GM12878 (cell line): ENCODE measurements at regions not wholly inside any gene's neighbourhood (a gene's known extent, or its start where the extent isn't known, plus 50 kb on each side); places are given as distances from the start of the nearest gene placed in this dataset.

Source experiments
- ATAC-seq: fragments of 200-7000 bp; cut with Tn5 transposase; 3 replicates; pipeline ENCODE4 v1.9.1; 2020; ENCODE audit warnings: mild to moderate bottlenecking, moderate library complexity
- BruUV-seq: library from RNA; stranded (reverse); fragments of 400-500 nt; replicated peaks from 2 replicates; lab custom pipeline; 2021; lab: Mats Ljungman, UMichigan
- CTCF ChIA-PET: fragments of 300-600 bp; sonication (Branson Sonifier 250); formaldehyde crosslinking; extraction: SDS; loops from one replicate; lab custom pipeline; 2021; ENCODE audit warnings: inconsistent platforms; lab: Yijun Ruan, JAX
- POLR2A ChIA-PET: fragments of 350-600 bp; formaldehyde crosslinking; extraction: SDS; loops from one replicate; lab custom pipeline; 2021; ENCODE audit warnings: inconsistent platforms; lab: Charles Lee
- RAD21 ChIA-PET: fragments of 300-600 bp; sonication (Branson Sonifier 250); formaldehyde crosslinking; loops from one replicate; lab custom pipeline; 2023; ENCODE audit warnings: antibody characterized with exemption; ENCODE audit not compliant: unreplicated experiment; lab: Charles Lee
- SMC1A ChIA-PET: fragments of 300-600 bp; sonication (Branson Sonifier 250); formaldehyde crosslinking; loops from one replicate; lab custom pipeline; 2023; ENCODE audit not compliant: unreplicated experiment, uncharacterized antibody; lab: Charles Lee
- DNase-seq: peaks from one replicate; pipeline ENCODE4 v3.0.0-alpha.2; 2011; ENCODE audit warnings: low read depth, low spot score
- FAIRE-seq: peaks from 3 replicates; lab custom pipeline; 2011; peaks lifted over from hg19 to GRCh38; lab: Jason Lieb, UNC
- H2AFZ ChIP-seq: 2 replicates; pipeline ENCODE4 v1.6.0; 2011; ENCODE audit warnings: low read depth, low read length, control low read depth; ENCODE audit not compliant: control insufficient read depth
- H3K27ac ChIP-seq: 2 replicates; pipeline ENCODE4 v1.5.1; 2011; ENCODE audit warnings: control low read depth; ENCODE audit not compliant: control insufficient read depth, insufficient read depth
- H3K27me3 ChIP-seq, 2 experiments: replicated peaks in 1 of 2; 2 replicates each; pipeline versions ENCODE4 v1.6.0 to v1.6.1; 2011; ENCODE audit warnings: low read length in 1 of 2; ENCODE audit not compliant: control insufficient read depth in 2 of 2, insufficient read depth in 2 of 2
- H3K36me3 ChIP-seq, 2 experiments: 2 replicates each; pipeline ENCODE4 v1.5.1; 2011; ENCODE audit warnings: low read length in 1 of 2; ENCODE audit not compliant: control insufficient read depth in 2 of 2, insufficient read depth in 2 of 2
- H3K4me1 ChIP-seq: 2 replicates; pipeline ENCODE4 v1.6.1; 2011; ENCODE audit warnings: mild to moderate bottlenecking, low read length, moderate library complexity, mixed read lengths; ENCODE audit not compliant: control insufficient read depth, insufficient read depth
- H3K4me2 ChIP-seq: 2 replicates; pipeline ENCODE4 v1.6.0; 2011; ENCODE audit warnings: control low read depth; ENCODE audit not compliant: control insufficient read depth, insufficient read depth
- H3K4me3 ChIP-seq: fragments of 200-600 bp; sonication (generic); 2 replicates; pipeline ENCODE4 v1.5.1; 2016
- H3K79me2 ChIP-seq: 2 replicates; pipeline ENCODE4 v1.6.0; 2011; ENCODE audit warnings: low read length; ENCODE audit not compliant: control insufficient read depth, insufficient read depth
- H3K9ac ChIP-seq: 2 replicates; pipeline ENCODE4 v1.8.0; 2011; ENCODE audit warnings: low read length, control low read depth, mixed read lengths; ENCODE audit not compliant: control insufficient read depth, insufficient read depth
- H3K9me3 ChIP-seq: replicated peaks from 3 replicates; pipeline ENCODE4 v1.5.1; 2011; ENCODE audit warnings: mild to moderate bottlenecking, low read length; ENCODE audit not compliant: control insufficient read depth, insufficient read depth
- H4K20me1 ChIP-seq: 2 replicates; pipeline ENCODE4 v1.6.0; 2011; ENCODE audit not compliant: control insufficient read depth, insufficient read depth
- BRCA1 ChIP-seq: IDR thresholded peaks from 2 replicates; pipeline ENCODE4 v1.6.1; 2011; ENCODE audit warnings: low read depth, low read length, improper control_type of control experiment
- CTCF ChIP-seq, 3 experiments: IDR thresholded peaks in 2 of 3; conservative IDR thresholded peaks in 1 of 3; 2 replicates each; pipeline ENCODE4 v1.5.1; 2011; ENCODE audit warnings: low read depth in 3 of 3, low read length in 3 of 3, mild to moderate bottlenecking in 3 of 3, control low read depth in 2 of 3, moderate library complexity in 2 of 3, inconsistent platforms in 1 of 3, mixed read lengths in 1 of 3; ENCODE audit not compliant: control insufficient read depth in 2 of 3, insufficient read depth in 1 of 3; ENCODE audit errors: extremely low read depth in 1 of 3
- EZH2 ChIP-seq: IDR thresholded peaks from 2 replicates; pipeline ENCODE4 v1.6.1; 2012; ENCODE audit warnings: low read depth, mild to moderate bottlenecking, control low read depth, inconsistent platforms, low read length, borderline replicate concordance; ENCODE audit not compliant: control insufficient read depth
- FOXK2 ChIP-seq: fragments of 450-650 bp; IDR thresholded peaks from 2 replicates; pipeline ENCODE4 v1.6.1; 2017; ENCODE audit warnings: mild to moderate bottlenecking, moderate library complexity
- IKZF2 ChIP-seq, 2 experiments: fragments of 450-650 bp; IDR thresholded peaks; 2 replicates each; pipeline ENCODE4 v1.6.1; 2017; ENCODE audit warnings: mild to moderate bottlenecking in 2 of 2, moderate library complexity in 2 of 2
- JUNB ChIP-seq: IDR thresholded peaks from 2 replicates; pipeline ENCODE4 v1.6.1; 2016; ENCODE audit warnings: antibody characterized with exemption, mild to moderate bottlenecking
- MEF2A ChIP-seq: IDR thresholded peaks from 2 replicates; pipeline ENCODE4 v1.6.1; 2011; ENCODE audit warnings: low read depth, mild to moderate bottlenecking, low read length, moderate library complexity; ENCODE audit not compliant: insufficient read depth
- RELA ChIP-seq: fragments of 450-650 bp; IDR thresholded peaks from 2 replicates; pipeline ENCODE4 v1.8.0; 2014; ENCODE audit warnings: borderline replicate concordance; ENCODE audit not compliant: partially characterized antibody
- RFX5 ChIP-seq: IDR thresholded peaks from 2 replicates; pipeline ENCODE4 v1.6.1; 2011; ENCODE audit warnings: low read depth, low read length, improper control_type of control experiment
- RUNX3 ChIP-seq: IDR thresholded peaks from 2 replicates; pipeline ENCODE4 v1.6.1; 2012; ENCODE audit warnings: low read length, inconsistent platforms
- WGBS: methylation state at CpG from one replicate; pipeline ENCODE4 v1.1.6; 2016; ENCODE audit warnings: low lambda C conversion rate; ENCODE audit not compliant: insufficient replicate concordance, insufficient coverage; ENCODE audit errors: missing lambda C conversion rate; 5-methylcytosine and 5-hydroxymethylcytosine counted together
- in situ Hi-C: fragments of 300-500 bp; cut with MboI; formaldehyde crosslinking; loops from 9 replicates; pipeline ENCODE4 v1.14.3; 2018; ENCODE audit warnings: mixed read lengths
- intact Hi-C: fragments of 100-400 bp; cut with micrococcal nuclease; formaldehyde crosslinking; loops from one replicate; pipeline ENCODE4 v1.14.2; 2022; ENCODE audit not compliant: unreplicated experiment

- in situ Hi-C loops (no loop called here), intact Hi-C loops (no loop called here)
- H3K36me3 ChIP-seq = no peaks in the 10 kb centered on the region
- no peak for FAIRE-seq
- BruUV-seq = no TSS peak
- 1% methylated on average over 3 of the region's 3 CpGs for WGBS
- H3K27me3 ChIP-seq = no peaks in the 10 kb centered on the region
- no peaks in the 10 kb centered on the region for H3K9me3 ChIP-seq
- RAD21 ChIA-PET = no interaction called here
- no peak for DNase-seq
- no peak for ATAC-seq
- no peak overlapping the region for H2AFZ ChIP-seq
- H3K79me2 ChIP-seq = no peaks in the 10 kb centered on the region
- no peak overlapping the region for H3K27ac ChIP-seq
- H3K4me3 ChIP-seq = no peak overlapping the region
- CTCF ChIA-PET = no interaction called here
- POLR2A ChIA-PET = no interaction called here
- no peak overlapping the region for H3K9ac ChIP-seq
- H3K4me2 ChIP-seq = no peak overlapping the region
- TF ChIP-seq CTCF (IDR thresholded peaks at IDR 0.05 in 2 of 3, conservative IDR thresholded peaks at IDR 0.05 in 1 of 3; ENCODE audit: control insufficient read depth in 2 of 3, extremely low read depth in 1 of 3, insufficient read depth in 1 of 3, low read depth in 3 of 3, low read length in 3 of 3) (no peak), BRCA1 (no peak), IKZF2 (IDR thresholded peaks at IDR 0.05) (no peak), FOXK2 (no peak), RELA (no peak)
- TF ChIP-seq, all 136 proteins: peak for 0
- Histone ChIP-seq H4K20me1 (no peaks in the 10 kb centered on the region), H3K4me1 (no peaks in the 10 kb centered on the region)
- SMC1A ChIA-PET = no interaction called here
Measured at GRCh38 chr5:4422247-4422646, 717.9 kb upstream of the ADAMTS16 start.

- CTCF ChIA-PET = no interaction called here
- BruUV-seq = no TSS peak
- H3K27me3 ChIP-seq = no peaks in the 10 kb centered on the region
Measured at GRCh38 chr5:4424895-4425294, 715.2 kb upstream of the ADAMTS16 start.

More at GRCh38 chr5:4424895-4425294, 715.2 kb upstream of the ADAMTS16 start:
- Histone ChIP-seq H3K4me1 (no peaks in the 10 kb centered on the region), H3K27ac (no peak overlapping the region), H3K36me3 (no peaks in the 10 kb centered on the region), H4K20me1 (no peaks in the 10 kb centered on the region), H3K4me2 (no peak overlapping the region), H2AFZ (no peak overlapping the region), H3K4me3 (no peak overlapping the region), H3K9me3 (no peaks in the 10 kb centered on the region), H3K79me2 (no peaks in the 10 kb centered on the region), H3K9ac (no peak overlapping the region)
- intact Hi-C loops (no loop called here), in situ Hi-C loops (no loop called here)
- SMC1A ChIA-PET = no interaction called here
- no peak for TF ChIP-seq EZH2
- no peak for TF ChIP-seq FOXK2
- TF ChIP-seq JUNB = no peak
- no peak for TF ChIP-seq RUNX3
- no peak for TF ChIP-seq MEF2A
- TF ChIP-seq RFX5 = no peak
- TF ChIP-seq IKZF2 (IDR thresholded peaks at IDR 0.05) = no peak
- no peak for DNase-seq
- 1% methylated on average over 4 of the region's 4 CpGs for WGBS
- FAIRE-seq = no peak
- RAD21 ChIA-PET = no interaction called here
- POLR2A ChIA-PET = no interaction called here
- no peak for ATAC-seq
